Panc1 (cell line): ENCODE measurements at regions not wholly inside any gene's neighbourhood (a gene's known extent, or its start where the extent isn't known, plus 50 kb on each side); places are given as distances from the start of the nearest gene placed in this dataset.

ENCODE experiments used
- ATAC-seq: fragments of 200-7000 bp; cut with Tn5 transposase; 2 replicates; pipeline ENCODE4 v1.9.1; 2020; ENCODE audit warnings: mild to moderate bottlenecking, moderate library complexity
- BruUV-seq: library from RNA; stranded (reverse); fragments of 400-500 nt; replicated peaks from 2 replicates; lab custom pipeline; 2021; lab: Mats Ljungman, UMichigan
- CTCF ChIA-PET: fragments of 300-600 bp; sonication (Branson Sonifier 250); formaldehyde crosslinking; loops from one replicate; lab custom pipeline; 2022; ENCODE audit warnings: antibody characterized with exemption; lab: Charles Lee
- POLR2A ChIA-PET: fragments of 300-600 bp; sonication (Branson Sonifier 250); formaldehyde crosslinking; loops from one replicate; lab custom pipeline; 2022; ENCODE audit warnings: antibody characterized with exemption; lab: Charles Lee
- DNase-seq: peaks from one replicate; pipeline ENCODE4 v3.0.0-alpha.2; 2010; ENCODE audit warnings: low read depth, low spot score
- H3K27ac ChIP-seq: 2 replicates; pipeline ENCODE4 v1.5.1; 2011; ENCODE audit warnings: mild to moderate bottlenecking, low read length, inconsistent platforms
- H3K27me3 ChIP-seq: fragments of 200-500 bp; sonication (Bioruptor generic); 2 replicates; pipeline ENCODE4 v1.6.0; 2014; ENCODE audit warnings: low read length, inconsistent platforms; ENCODE audit not compliant: control insufficient read depth, insufficient read depth
- H3K36me3 ChIP-seq: fragments of 200-500 bp; sonication (Bioruptor generic); 2 replicates; pipeline ENCODE4 v1.5.1; 2014; ENCODE audit warnings: inconsistent platforms, mild to moderate bottlenecking, low read length, moderate library complexity; ENCODE audit not compliant: control insufficient read depth, insufficient read depth
- H3K4me1 ChIP-seq: 2 replicates; pipeline ENCODE4 v1.5.1; 2011; ENCODE audit warnings: inconsistent platforms, mild to moderate bottlenecking, low read length, moderate library complexity; ENCODE audit not compliant: control insufficient read depth, insufficient read depth
- H3K4me3 ChIP-seq, 2 experiments: 2 replicates each; pipeline ENCODE4 v1.5.1; 2011 to 2012; ENCODE audit warnings: low read depth in 2 of 2, low read length in 2 of 2, mild to moderate bottlenecking in 2 of 2, inconsistent platforms in 1 of 2, moderate library complexity in 1 of 2
- H3K9me3 ChIP-seq: fragments of 200-500 bp; sonication (Bioruptor generic); 2 replicates; pipeline ENCODE4 v1.5.1; 2014; ENCODE audit warnings: low read depth, mild to moderate bottlenecking, inconsistent platforms, low read length, moderate library complexity; ENCODE audit not compliant: control insufficient read depth, insufficient read depth
- POLR2AphosphoS5 ChIP-seq: IDR thresholded peaks from 2 replicates; pipeline ENCODE4 v1.6.1; 2012; ENCODE audit warnings: mild to moderate bottlenecking, low read depth, low read length, moderate library complexity
- SIN3A ChIP-seq: IDR thresholded peaks from 2 replicates; pipeline ENCODE4 v1.6.1; 2012; ENCODE audit warnings: low read depth, mild to moderate bottlenecking, low read length, moderate library complexity, borderline replicate concordance; ENCODE audit not compliant: insufficient read depth
- TCF7L2 ChIP-seq: IDR thresholded peaks from 2 replicates; pipeline ENCODE4 v1.6.1; 2011; ENCODE audit warnings: mild to moderate bottlenecking, low read depth, low read length, inconsistent platforms
- in situ Hi-C: cut with HindIII; loops from 2 replicates; pipeline ENCODE4 v1.10.0; 2016; ENCODE audit warnings: low sequenced_read_pairs, low pct_unique_long_range_greater_than_20kb
- intact Hi-C: fragments of 100-400 bp; cut with micrococcal nuclease; formaldehyde crosslinking; loops from one replicate; pipeline ENCODE4 v1.10.0; 2022; ENCODE audit not compliant: unreplicated experiment
- TF ChIP-seq, protein P1 (sequence below), 2 experiments: IDR thresholded peaks; 2 replicates each; pipeline ENCODE4 v1.6.1; 2011 to 2012; ENCODE audit warnings: low read depth in 2 of 2, control low read depth in 1 of 2, low read length in 1 of 2, mild to moderate bottlenecking in 1 of 2, moderate library complexity in 1 of 2; ENCODE audit not compliant: insufficient read depth in 1 of 2
- TF ChIP-seq, protein P2 (sequence below): fragments of 450-650 bp; IDR thresholded peaks from 2 replicates; pipeline ENCODE4 v1.5.1; 2017; ENCODE audit warnings: mild to moderate bottlenecking

DNA sequence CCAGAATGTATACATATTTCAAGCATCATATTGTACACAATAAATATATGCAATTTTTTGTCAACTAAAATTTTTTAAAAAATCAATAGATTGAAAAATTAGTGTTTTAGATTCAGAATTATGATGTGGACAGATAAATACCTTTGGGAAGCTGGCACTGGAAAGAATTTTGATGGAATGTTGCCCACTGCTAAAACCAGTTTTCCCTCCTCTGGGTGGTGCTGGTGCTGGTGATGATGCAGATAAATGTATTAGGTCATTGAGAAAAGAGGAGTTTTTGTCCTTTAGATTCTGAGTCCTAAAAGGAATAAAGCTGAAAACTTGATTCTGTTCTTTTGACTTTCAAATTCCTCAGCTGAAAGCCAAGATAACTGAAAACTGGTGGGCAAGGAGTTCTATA lies 56.0 kb upstream of the SUCLG2 start:
- Histone ChIP-seq H3K4me3 (no peak overlapping the region), H3K36me3 (no peaks in the 10 kb centered on the region), H3K27me3 (no peaks in the 10 kb centered on the region), H3K9me3 (no peaks in the 10 kb centered on the region), H3K27ac (no peak overlapping the region), H3K4me1 (no peaks in the 10 kb centered on the region)
- ATAC-seq (no peak), DNase-seq (no peak)
- BruUV-seq = no TSS peak
- TF ChIP-seq POLR2AphosphoS5 = no peak
- TF ChIP-seq, protein P1, sequence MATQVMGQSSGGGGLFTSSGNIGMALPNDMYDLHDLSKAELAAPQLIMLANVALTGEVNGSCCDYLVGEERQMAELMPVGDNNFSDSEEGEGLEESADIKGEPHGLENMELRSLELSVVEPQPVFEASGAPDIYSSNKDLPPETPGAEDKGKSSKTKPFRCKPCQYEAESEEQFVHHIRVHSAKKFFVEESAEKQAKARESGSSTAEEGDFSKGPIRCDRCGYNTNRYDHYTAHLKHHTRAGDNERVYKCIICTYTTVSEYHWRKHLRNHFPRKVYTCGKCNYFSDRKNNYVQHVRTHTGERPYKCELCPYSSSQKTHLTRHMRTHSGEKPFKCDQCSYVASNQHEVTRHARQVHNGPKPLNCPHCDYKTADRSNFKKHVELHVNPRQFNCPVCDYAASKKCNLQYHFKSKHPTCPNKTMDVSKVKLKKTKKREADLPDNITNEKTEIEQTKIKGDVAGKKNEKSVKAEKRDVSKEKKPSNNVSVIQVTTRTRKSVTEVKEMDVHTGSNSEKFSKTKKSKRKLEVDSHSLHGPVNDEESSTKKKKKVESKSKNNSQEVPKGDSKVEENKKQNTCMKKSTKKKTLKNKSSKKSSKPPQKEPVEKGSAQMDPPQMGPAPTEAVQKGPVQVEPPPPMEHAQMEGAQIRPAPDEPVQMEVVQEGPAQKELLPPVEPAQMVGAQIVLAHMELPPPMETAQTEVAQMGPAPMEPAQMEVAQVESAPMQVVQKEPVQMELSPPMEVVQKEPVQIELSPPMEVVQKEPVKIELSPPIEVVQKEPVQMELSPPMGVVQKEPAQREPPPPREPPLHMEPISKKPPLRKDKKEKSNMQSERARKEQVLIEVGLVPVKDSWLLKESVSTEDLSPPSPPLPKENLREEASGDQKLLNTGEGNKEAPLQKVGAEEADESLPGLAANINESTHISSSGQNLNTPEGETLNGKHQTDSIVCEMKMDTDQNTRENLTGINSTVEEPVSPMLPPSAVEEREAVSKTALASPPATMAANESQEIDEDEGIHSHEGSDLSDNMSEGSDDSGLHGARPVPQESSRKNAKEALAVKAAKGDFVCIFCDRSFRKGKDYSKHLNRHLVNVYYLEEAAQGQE (IDR thresholded peaks at IDR 0.05; ENCODE audit: insufficient read depth in 1 of 2, low read depth in 2 of 2, low read length in 1 of 2) = no peak
- TF ChIP-seq, protein P2, sequence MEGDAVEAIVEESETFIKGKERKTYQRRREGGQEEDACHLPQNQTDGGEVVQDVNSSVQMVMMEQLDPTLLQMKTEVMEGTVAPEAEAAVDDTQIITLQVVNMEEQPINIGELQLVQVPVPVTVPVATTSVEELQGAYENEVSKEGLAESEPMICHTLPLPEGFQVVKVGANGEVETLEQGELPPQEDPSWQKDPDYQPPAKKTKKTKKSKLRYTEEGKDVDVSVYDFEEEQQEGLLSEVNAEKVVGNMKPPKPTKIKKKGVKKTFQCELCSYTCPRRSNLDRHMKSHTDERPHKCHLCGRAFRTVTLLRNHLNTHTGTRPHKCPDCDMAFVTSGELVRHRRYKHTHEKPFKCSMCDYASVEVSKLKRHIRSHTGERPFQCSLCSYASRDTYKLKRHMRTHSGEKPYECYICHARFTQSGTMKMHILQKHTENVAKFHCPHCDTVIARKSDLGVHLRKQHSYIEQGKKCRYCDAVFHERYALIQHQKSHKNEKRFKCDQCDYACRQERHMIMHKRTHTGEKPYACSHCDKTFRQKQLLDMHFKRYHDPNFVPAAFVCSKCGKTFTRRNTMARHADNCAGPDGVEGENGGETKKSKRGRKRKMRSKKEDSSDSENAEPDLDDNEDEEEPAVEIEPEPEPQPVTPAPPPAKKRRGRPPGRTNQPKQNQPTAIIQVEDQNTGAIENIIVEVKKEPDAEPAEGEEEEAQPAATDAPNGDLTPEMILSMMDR = no peak
- TF ChIP-seq TCF7L2 = no peak
- no peak for TF ChIP-seq SIN3A
- in situ Hi-C loops = no loop called here
- intact Hi-C loops = no loop called here
- ChIA-PET POLR2A (no interaction called here), CTCF (no interaction called here)

DNA sequence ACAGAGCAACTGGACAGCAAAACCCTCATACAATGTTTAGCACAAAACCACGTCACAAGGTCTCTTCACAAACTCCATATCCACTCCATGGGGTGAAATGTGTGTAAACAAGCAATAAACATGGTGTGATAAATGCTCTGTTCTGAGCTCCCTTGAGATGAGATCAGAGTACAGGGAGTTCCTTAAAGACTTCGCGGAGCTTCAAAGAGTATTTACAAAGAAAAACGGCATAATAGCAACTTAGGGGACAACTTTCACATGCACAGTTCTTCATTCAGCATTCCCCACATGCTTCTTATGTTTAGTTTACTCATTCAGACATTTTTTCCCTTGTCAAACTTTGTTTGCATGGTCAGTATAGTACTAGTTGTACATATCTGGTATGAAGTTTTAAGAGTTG lies 52.5 kb upstream of the SUCLG2 start:
- Histone ChIP-seq H3K36me3 (no peaks in the 10 kb centered on the region), H3K27ac (no peak overlapping the region), H3K27me3 (no peaks in the 10 kb centered on the region), H3K9me3 (no peaks in the 10 kb centered on the region), H3K4me3 (no peak overlapping the region), H3K4me1 (no peaks in the 10 kb centered on the region)
- in situ Hi-C loops = no loop called here
- no peak for TF ChIP-seq SIN3A
- TF ChIP-seq TCF7L2 = no peak
- TF ChIP-seq, protein P2 = no peak
- TF ChIP-seq POLR2AphosphoS5 = no peak
- TF ChIP-seq, protein P1 (IDR thresholded peaks at IDR 0.05; ENCODE audit: insufficient read depth in 1 of 2, low read depth in 2 of 2, low read length in 1 of 2) = no peak
- DNase-seq = no peak
- BruUV-seq = no TSS peak
- ATAC-seq = no peak
- intact Hi-C loops = no loop called here
- CTCF ChIA-PET = no interaction called here
- POLR2A ChIA-PET = interaction anchor here (0.6 kb wide), 1 partner anchor 960 kb away, joined by 3 read pairs; no protein-coding TSS in a partner anchor
